ENCODE measurements at regions not wholly inside any gene's neighbourhood (a gene's known extent, or its start where the extent isn't known, plus 50 kb on each side); places are given as distances from the start of the nearest gene placed in this dataset.

- no peaks in the 10 kb centered on the region for H3K27me3 ChIP-seq
- no peak overlapping the region for H3K4me3 ChIP-seq
- H3K36me3 ChIP-seq, result no peaks in the 10 kb centered on the region
- H3K9me3 ChIP-seq, result peaks cover 6 to 13% of the 10 kb centered on the region in 2 donors
- H3K4me1 ChIP-seq, result peaks cover 0 to 5% of the 10 kb centered on the region in 2 donors
- DNase-seq (ENCODE audit: low spot score), result no peak
- H3K27ac ChIP-seq, result peak overlapping the region; percentile 17 to 35
- TF ChIP-seq CTCF (IDR thresholded peaks at IDR 0.05), result no peak
Observed at GRCh38 chr14:65180725-65181025, 78.4 kb upstream of the MAX start.

- Histone ChIP-seq H3K27me3 (no peaks in the 10 kb centered on the region), H3K9me3 (peaks cover 6 to 13% of the 10 kb centered on the region in 2 donors), H3K4me3 (no peak overlapping the region), H3K36me3 (no peaks in the 10 kb centered on the region), H3K27ac (no peak overlapping the region), H3K4me1 (peaks cover 0 to 5% of the 10 kb centered on the region in 2 donors)
- DNase-seq (ENCODE audit: low spot score), result no peak
- no peak for TF ChIP-seq CTCF (IDR thresholded peaks at IDR 0.05)
Observed at GRCh38 chr14:65184032-65184764, 81.9 kb upstream of the MAX start.

GRCh38 chr14:65185829-65186228, 83.5 kb upstream of the MAX start:
- TF ChIP-seq CTCF (IDR thresholded peaks at IDR 0.05), result no peak
- no peaks in the 10 kb centered on the region for H3K4me1 ChIP-seq

GRCh38 chr14:65186951-65187350, 84.6 kb upstream of the MAX start:
- Histone ChIP-seq H3K4me3 (no peak overlapping the region), H3K36me3 (no peaks in the 10 kb centered on the region), H3K27ac (no peak overlapping the region), H3K9me3 (peaks cover 4 to 8% of the 10 kb centered on the region in 2 donors), H3K27me3 (no peaks in the 10 kb centered on the region), H3K4me1 (no peaks in the 10 kb centered on the region)
- no peak for TF ChIP-seq CTCF (IDR thresholded peaks at IDR 0.05)
- no peak for DNase-seq (ENCODE audit: low spot score)

More at GRCh38 chr14:65185829-65186228, 83.5 kb upstream of the MAX start:
- no peak overlapping the region for H3K4me3 ChIP-seq
- no peak for DNase-seq (ENCODE audit: low spot score)
- H3K9me3 ChIP-seq, result peaks cover 6 to 13% of the 10 kb centered on the region in 2 donors
- no peaks in the 10 kb centered on the region for H3K27me3 ChIP-seq
- H3K27ac ChIP-seq, result no peak overlapping the region
- no peaks in the 10 kb centered on the region for H3K36me3 ChIP-seq

- H3K27me3 ChIP-seq, result no peaks in the 10 kb centered on the region
- no peak overlapping the region for H3K4me3 ChIP-seq
- TF ChIP-seq CTCF (IDR thresholded peaks at IDR 0.05), result no peak
- H3K4me1 ChIP-seq, result no peaks in the 10 kb centered on the region
- peaks cover 0 to 3% of the 10 kb centered on the region in 2 donors for H3K9me3 ChIP-seq
- H3K36me3 ChIP-seq, result no peaks in the 10 kb centered on the region
- no peak for DNase-seq (ENCODE audit: low spot score)
- H3K27ac ChIP-seq, result no peak overlapping the region
Observed at GRCh38 chr14:65187421-65188049, 85.2 kb upstream of the MAX start.
